Uterus (tissue), 3 donors: ENCODE measurements at regions not wholly inside any gene's neighbourhood (a gene's known extent, or its start where the extent isn't known, plus 50 kb on each side); places are given as distances from the start of the nearest gene placed in this dataset.
"Not testable (repeated sequence)": the region's sequence is repeated elsewhere in the genome, so short reads cannot be mapped to it uniquely, and the experiment has no call there.

Experiments used
- DNase-seq, 2 donors: peaks; one replicate each; pipeline ENCODE4 v3.0.0-alpha.2; 2019 to 2020
- H3K27ac ChIP-seq, 2 donors: fragments of 200-600 bp; sonication (generic); 1 replicate in 1 of 2; 2 replicates in 1 of 2; pipeline ENCODE4 v1.5.1; 2016 to 2018
- H3K27me3 ChIP-seq, 2 donors: fragments of 200-600 bp; sonication (generic); one replicate each; pipeline ENCODE4 v1.5.1; 2018 to 2019; ENCODE audit warnings: control low read depth in 1 of 2
- H3K36me3 ChIP-seq, 2 donors: fragments of 200-600 bp; sonication (generic); one replicate each; pipeline ENCODE4 v1.5.1; 2019; ENCODE audit warnings: control low read depth in 1 of 2
- H3K4me1 ChIP-seq, 2 donors: fragments of 200-600 bp; sonication (generic); one replicate each; pipeline ENCODE4 v1.5.1; 2018 to 2019; ENCODE audit warnings: control low read depth in 1 of 2
- H3K4me3 ChIP-seq, 2 donors: fragments of 200-600 bp; sonication (generic); 1 replicate in 1 of 2; 2 replicates in 1 of 2; pipeline ENCODE4 v1.5.1; 2018 to 2019; ENCODE audit warnings: mild to moderate bottlenecking in 1 of 2
- H3K9me3 ChIP-seq, 2 donors: fragments of 200-600 bp; sonication (generic); one replicate each; pipeline ENCODE4 v1.5.1; 2019; ENCODE audit warnings: control low read depth in 1 of 2
- intact Hi-C: fragments of 100-400 bp; cut with DNase I; formaldehyde crosslinking; loops from one replicate; pipeline ENCODE4 v1.15.1; 2023; ENCODE audit warnings: low total_unique reads
- donor health status: DM: yes; HTN: yes; CAD: no.

GRCh38 chr2:87151835-87152493 is 130.3 kb upstream of the PLGLB1 start:
- intact Hi-C loops, H3K9me3 ChIP-seq, H3K27me3 ChIP-seq, H3K36me3 ChIP-seq, H3K4me1 ChIP-seq, H3K27ac ChIP-seq, DNase-seq, H3K4me3 ChIP-seq: not testable (repeated sequence)

- H3K27ac ChIP-seq, H3K36me3 ChIP-seq, H3K9me3 ChIP-seq, H3K27me3 ChIP-seq, H3K4me1 ChIP-seq, DNase-seq, H3K4me3 ChIP-seq, intact Hi-C loops: not testable (repeated sequence)
These were observed 152.8 kb upstream of the PLGLB1 start for GRCh38 chr2:87174454-87174853.

- H3K36me3 ChIP-seq, H3K27ac ChIP-seq, H3K4me3 ChIP-seq, H3K4me1 ChIP-seq, intact Hi-C loops, H3K27me3 ChIP-seq, DNase-seq, H3K9me3 ChIP-seq: not testable (repeated sequence)
These were observed 161.7 kb upstream of the PLGLB1 start for GRCh38 chr2:87183373-87183772.

- H3K27me3 ChIP-seq, H3K27ac ChIP-seq, intact Hi-C loops: not testable (repeated sequence)
These were observed 162.6 kb upstream of the PLGLB1 start for GRCh38 chr2:87184260-87184659.

GRCh38 chr2:87189214-87189613 is 167.6 kb upstream of the PLGLB1 start:
- H3K4me3 ChIP-seq, H3K9me3 ChIP-seq, H3K27me3 ChIP-seq, H3K36me3 ChIP-seq, intact Hi-C loops, H3K27ac ChIP-seq, H3K4me1 ChIP-seq, DNase-seq: not testable (repeated sequence)

More at GRCh38 chr2:87184260-87184659, 162.6 kb upstream of the PLGLB1 start:
- H3K36me3 ChIP-seq, H3K4me1 ChIP-seq, DNase-seq, H3K9me3 ChIP-seq, H3K4me3 ChIP-seq: not testable (repeated sequence)

GRCh38 chr2:87193336-87193735 is 171.7 kb upstream of the PLGLB1 start:
- DNase-seq, H3K4me3 ChIP-seq, H3K4me1 ChIP-seq, H3K9me3 ChIP-seq, H3K36me3 ChIP-seq, intact Hi-C loops, H3K27ac ChIP-seq, H3K27me3 ChIP-seq: not testable (repeated sequence)

GRCh38 chr2:87194254-87194999 is 172.8 kb upstream of the PLGLB1 start:
- H3K4me3 ChIP-seq, DNase-seq, H3K36me3 ChIP-seq, intact Hi-C loops, H3K27ac ChIP-seq, H3K27me3 ChIP-seq, H3K4me1 ChIP-seq, H3K9me3 ChIP-seq: not testable (repeated sequence)

- H3K36me3 ChIP-seq, H3K4me3 ChIP-seq, H3K9me3 ChIP-seq, intact Hi-C loops, DNase-seq, H3K4me1 ChIP-seq, H3K27me3 ChIP-seq, H3K27ac ChIP-seq: not testable (repeated sequence)
These were observed 175.2 kb upstream of the PLGLB1 start for GRCh38 chr2:87196720-87197388.

- H3K27me3 ChIP-seq, DNase-seq, H3K9me3 ChIP-seq, H3K36me3 ChIP-seq, H3K27ac ChIP-seq, intact Hi-C loops, H3K4me3 ChIP-seq, H3K4me1 ChIP-seq: not testable (repeated sequence)
These were observed 176.8 kb upstream of the PLGLB1 start for GRCh38 chr2:87198422-87198821.

- H3K27ac ChIP-seq, H3K4me1 ChIP-seq, H3K9me3 ChIP-seq, DNase-seq, intact Hi-C loops, H3K36me3 ChIP-seq, H3K4me3 ChIP-seq, H3K27me3 ChIP-seq: not testable (repeated sequence)
These were observed 177.6 kb upstream of the PLGLB1 start for GRCh38 chr2:87199228-87199627.

GRCh38 chr2:87204569-87205147 is 183.0 kb upstream of the PLGLB1 start:
- H3K9me3 ChIP-seq, H3K4me1 ChIP-seq, intact Hi-C loops, H3K4me3 ChIP-seq, DNase-seq, H3K27ac ChIP-seq, H3K36me3 ChIP-seq, H3K27me3 ChIP-seq: not testable (repeated sequence)

- H3K9me3 ChIP-seq, H3K36me3 ChIP-seq, H3K4me1 ChIP-seq, H3K4me3 ChIP-seq, DNase-seq, H3K27me3 ChIP-seq, H3K27ac ChIP-seq, intact Hi-C loops: not testable (repeated sequence)
These were observed 191.3 kb upstream of the PLGLB1 start for GRCh38 chr2:87212938-87213337.

- H3K4me3 ChIP-seq, H3K36me3 ChIP-seq, H3K27me3 ChIP-seq, intact Hi-C loops, DNase-seq, H3K27ac ChIP-seq, H3K9me3 ChIP-seq, H3K4me1 ChIP-seq: not testable (repeated sequence)
These were observed 195.4 kb upstream of the PLGLB1 start for GRCh38 chr2:87217005-87217404.
